Neural crest cell (in vitro differentiated cells): ENCODE measurements at regions not wholly inside any gene's neighbourhood (a gene's known extent, or its start where the extent isn't known, plus 50 kb on each side); places are given as distances from the start of the nearest gene placed in this dataset.
"Not testable (repeated sequence)": the region's sequence is repeated elsewhere in the genome, so short reads cannot be mapped to it uniquely, and the experiment has no call there.

Source experiments
- DNase-seq: peaks from one replicate; pipeline ENCODE4 v3.0.0; 2021; ENCODE audit warnings: low read depth, mixed read lengths, low spot score
- H3K27ac Mint-ChIP-seq: one replicate; pipeline ENCODE4 v1.8.0; 2021; ENCODE audit warnings: mild to moderate bottlenecking, mixed read lengths; ENCODE audit not compliant: unreplicated experiment
- H3K27me3 Mint-ChIP-seq: 2 replicates; pipeline ENCODE4 v1.8.0; 2021; ENCODE audit warnings: low read depth, mild to moderate bottlenecking, mixed read lengths
- H3K36me3 Mint-ChIP-seq: 2 replicates; pipeline ENCODE4 v1.8.0; 2021; ENCODE audit warnings: low read depth, mild to moderate bottlenecking, mixed read lengths
- H3K4me1 Mint-ChIP-seq: 2 replicates; pipeline ENCODE4 v1.8.0; 2021; ENCODE audit warnings: mixed read lengths
- H3K4me3 Mint-ChIP-seq: one replicate; pipeline ENCODE4 v1.8.0; 2021; ENCODE audit warnings: mild to moderate bottlenecking, mixed read lengths
- H3K9me3 Mint-ChIP-seq: 2 replicates; pipeline ENCODE4 v1.8.0; 2021; ENCODE audit warnings: mixed read lengths
- TF ChIP-seq, protein P1 (sequence below): fragments of 200-600 bp; sonication (generic); conservative IDR thresholded peaks from 2 replicates; pipeline ENCODE4 v1.5.0; 2021; ENCODE audit warnings: antibody characterized with exemption, mild to moderate bottlenecking

DNA sequence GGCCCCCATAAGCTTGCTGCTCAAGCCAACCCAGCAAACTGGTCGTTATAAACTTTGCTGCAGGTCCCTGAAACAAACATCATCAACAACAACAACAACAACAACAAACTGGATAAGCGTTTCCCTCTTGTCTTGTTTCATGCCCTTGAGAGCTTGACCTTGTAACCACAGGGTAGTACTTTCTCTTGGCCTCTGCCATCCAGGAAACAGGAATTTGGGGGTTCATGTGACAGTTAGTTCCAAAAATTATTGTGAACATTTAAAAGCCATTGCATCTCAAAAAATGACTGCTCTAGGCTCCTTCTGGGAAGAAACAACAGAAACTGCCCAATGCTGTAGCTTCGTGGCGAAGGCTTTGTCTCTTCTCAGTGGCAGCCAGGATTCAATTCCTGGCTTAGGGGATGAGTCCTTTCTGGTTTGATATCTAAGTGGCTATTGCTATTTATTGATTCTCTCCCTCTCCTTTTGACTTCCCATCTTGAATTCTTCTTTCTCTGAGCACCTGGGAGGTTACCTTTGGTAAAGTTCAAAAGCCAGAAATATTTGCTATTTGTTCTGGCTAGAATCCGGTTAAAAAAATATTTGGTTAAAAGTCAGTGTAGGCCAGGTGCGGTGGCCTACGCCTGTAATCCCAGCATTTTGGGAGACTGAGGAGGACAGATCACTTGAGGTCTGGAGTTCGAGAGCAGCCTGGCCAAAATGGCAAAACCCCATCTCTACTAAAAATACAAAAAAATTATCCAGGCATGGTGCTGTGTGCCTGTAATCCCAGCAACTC is 52.0 kb upstream of the CPM start:
- TF ChIP-seq, protein P1, sequence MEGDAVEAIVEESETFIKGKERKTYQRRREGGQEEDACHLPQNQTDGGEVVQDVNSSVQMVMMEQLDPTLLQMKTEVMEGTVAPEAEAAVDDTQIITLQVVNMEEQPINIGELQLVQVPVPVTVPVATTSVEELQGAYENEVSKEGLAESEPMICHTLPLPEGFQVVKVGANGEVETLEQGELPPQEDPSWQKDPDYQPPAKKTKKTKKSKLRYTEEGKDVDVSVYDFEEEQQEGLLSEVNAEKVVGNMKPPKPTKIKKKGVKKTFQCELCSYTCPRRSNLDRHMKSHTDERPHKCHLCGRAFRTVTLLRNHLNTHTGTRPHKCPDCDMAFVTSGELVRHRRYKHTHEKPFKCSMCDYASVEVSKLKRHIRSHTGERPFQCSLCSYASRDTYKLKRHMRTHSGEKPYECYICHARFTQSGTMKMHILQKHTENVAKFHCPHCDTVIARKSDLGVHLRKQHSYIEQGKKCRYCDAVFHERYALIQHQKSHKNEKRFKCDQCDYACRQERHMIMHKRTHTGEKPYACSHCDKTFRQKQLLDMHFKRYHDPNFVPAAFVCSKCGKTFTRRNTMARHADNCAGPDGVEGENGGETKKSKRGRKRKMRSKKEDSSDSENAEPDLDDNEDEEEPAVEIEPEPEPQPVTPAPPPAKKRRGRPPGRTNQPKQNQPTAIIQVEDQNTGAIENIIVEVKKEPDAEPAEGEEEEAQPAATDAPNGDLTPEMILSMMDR = no peak
- no peaks in the 10 kb centered on the region for H3K27me3 Mint-ChIP-seq
- no peak overlapping the region for H3K27ac Mint-ChIP-seq
- no peak for DNase-seq
- peaks cover 15% of the 10 kb centered on the region for H3K9me3 Mint-ChIP-seq
- H3K36me3 Mint-ChIP-seq = peaks cover 6% of the 10 kb centered on the region
- H3K4me1 Mint-ChIP-seq = no peaks in the 10 kb centered on the region
- no peak overlapping the region for H3K4me3 Mint-ChIP-seq

DNA sequence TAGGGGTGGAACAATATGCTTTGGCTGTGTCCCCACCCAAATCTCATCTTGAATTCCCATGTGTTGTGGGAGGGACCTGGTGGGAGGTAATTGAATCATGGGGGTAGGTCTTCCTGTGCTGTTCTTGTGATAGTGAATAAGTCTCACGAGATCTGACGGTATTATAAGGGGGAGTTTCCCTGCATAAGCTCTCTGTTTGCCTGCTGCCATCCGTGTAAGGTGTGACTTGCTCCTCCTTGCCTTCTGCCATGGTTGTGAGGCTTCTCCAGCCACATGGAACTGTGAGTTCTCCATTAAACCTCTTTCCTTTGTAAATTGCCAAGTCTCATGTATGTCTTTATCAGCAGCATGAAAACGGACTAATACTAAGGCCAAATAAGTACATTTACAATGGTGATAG is 64.6 kb upstream of the CPM start:
- not testable (repeated sequence) for H3K4me3 Mint-ChIP-seq, DNase-seq, H3K4me1 Mint-ChIP-seq, H3K27me3 Mint-ChIP-seq, H3K36me3 Mint-ChIP-seq, H3K27ac Mint-ChIP-seq
- H3K9me3 Mint-ChIP-seq = peaks cover 17% of the 10 kb centered on the region

DNA sequence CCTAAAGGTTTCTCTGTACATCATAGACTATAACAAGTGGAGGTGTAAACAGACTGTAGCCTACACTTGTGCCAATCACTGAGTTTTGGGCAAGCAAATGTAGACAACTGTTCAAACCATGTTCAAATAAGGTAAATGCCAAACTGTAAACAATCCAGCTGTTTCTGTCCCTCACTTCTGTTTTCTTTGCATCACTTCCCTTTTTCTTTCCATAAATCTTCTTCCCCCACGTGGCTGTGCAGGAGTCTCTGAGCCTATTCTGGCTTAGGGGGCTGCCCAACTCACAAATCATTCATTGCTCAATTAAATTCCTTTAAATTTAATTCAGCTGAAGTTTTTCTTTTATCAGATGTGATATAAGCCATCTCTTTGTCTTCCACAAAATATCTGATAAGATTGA is 65.1 kb upstream of the CPM start:
- no peak for DNase-seq
- Mint-ChIP-seq H3K4me3 (no peak overlapping the region), H3K9me3 (peaks cover 17% of the 10 kb centered on the region), H3K27ac (no peak overlapping the region), H3K36me3 (peaks cover 2% of the 10 kb centered on the region), H3K27me3 (no peaks in the 10 kb centered on the region), H3K4me1 (no peaks in the 10 kb centered on the region)
- TF ChIP-seq, protein P1 = no peak

DNA sequence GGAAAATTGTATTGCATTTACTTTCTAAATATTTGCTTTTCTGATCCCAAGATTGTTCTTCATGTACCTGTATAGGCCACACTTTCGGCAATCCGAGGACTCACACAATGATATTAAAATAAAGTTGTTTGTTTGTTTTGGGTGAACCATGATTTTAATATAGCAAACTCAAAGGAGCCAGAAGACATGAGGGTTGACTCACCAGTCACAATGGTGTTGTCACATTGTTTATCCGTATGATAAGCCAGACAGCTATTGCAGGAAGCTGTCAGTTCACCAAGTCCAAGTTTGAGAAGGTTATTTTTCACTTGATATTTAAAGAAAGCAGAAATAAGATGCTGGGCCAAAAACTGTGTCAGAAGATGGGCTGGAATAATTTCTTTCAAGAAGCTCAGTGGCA is 67.1 kb upstream of the CPM start:
- DNase-seq = no peak
- no peak overlapping the region for H3K27ac Mint-ChIP-seq
- TF ChIP-seq, protein P1 = no peak
- no peaks in the 10 kb centered on the region for H3K27me3 Mint-ChIP-seq
- H3K4me3 Mint-ChIP-seq = no peak overlapping the region
- peaks cover under 1% of the 10 kb centered on the region for H3K4me1 Mint-ChIP-seq
- peaks cover 14% of the 10 kb centered on the region for H3K9me3 Mint-ChIP-seq
- H3K36me3 Mint-ChIP-seq = peaks cover 2% of the 10 kb centered on the region

DNA sequence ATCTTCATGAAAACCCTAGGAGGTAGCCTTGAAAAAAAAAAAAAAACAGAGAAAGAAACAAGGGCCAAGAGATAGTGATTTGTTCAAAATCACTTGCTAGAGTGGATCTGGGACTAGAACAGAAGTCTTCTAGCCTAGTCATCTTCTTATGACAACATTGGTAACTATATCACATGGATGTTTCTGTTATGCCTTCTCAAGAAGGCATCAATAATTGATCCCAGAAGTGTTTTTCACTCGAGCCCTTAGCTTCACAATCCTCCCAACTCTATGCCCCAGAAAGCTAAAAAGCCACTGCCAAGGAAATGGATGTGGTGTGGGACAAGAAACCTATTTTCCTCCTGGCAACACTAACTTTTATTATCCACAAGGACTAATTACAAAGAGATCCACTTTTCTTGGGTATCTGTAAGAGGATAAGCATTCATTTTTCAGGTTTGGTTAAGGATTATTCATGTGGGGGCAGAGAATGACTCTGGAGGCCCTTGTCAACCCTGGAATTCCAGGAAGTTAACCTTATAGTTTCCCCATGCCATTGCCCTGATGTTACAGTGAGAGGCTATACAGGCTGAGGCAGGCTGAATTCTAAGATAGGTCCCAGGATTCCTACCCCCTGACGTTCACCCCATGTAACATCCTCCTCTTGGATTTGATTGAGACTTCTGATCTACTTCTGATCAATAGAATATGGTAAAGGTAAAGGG is 67.7 kb upstream of the CPM start:
- TF ChIP-seq, protein P1 = no peak
- Mint-ChIP-seq H3K36me3 (peaks cover 2% of the 10 kb centered on the region), H3K9me3 (peaks cover 14% of the 10 kb centered on the region), H3K27ac (no peak overlapping the region), H3K4me1 (peaks cover 5% of the 10 kb centered on the region), H3K4me3 (no peak overlapping the region), H3K27me3 (peaks cover 4% of the 10 kb centered on the region)
- no peak for DNase-seq

DNA sequence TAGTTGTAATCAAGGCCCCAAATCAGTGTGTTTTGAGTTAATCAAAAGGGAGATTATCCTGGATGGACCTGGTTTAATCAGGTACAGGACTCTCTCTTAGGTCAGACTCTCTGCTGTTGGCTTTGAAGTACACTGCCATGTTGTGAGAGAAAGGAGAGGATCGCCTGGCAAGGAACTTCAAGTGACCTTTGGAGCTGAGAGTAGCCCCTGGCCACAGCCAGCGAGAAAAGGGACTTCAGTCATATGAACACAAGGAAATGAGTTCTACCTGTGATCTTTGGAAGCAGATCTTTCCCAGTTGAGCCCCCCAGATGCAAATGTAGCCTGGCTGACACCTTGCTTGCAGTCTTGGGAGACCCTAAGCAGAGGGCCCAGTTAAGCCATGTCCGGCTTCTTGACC is 68.3 kb upstream of the CPM start:
- TF ChIP-seq, protein P1 = no peak
- Mint-ChIP-seq H3K27me3 (peaks cover 9% of the 10 kb centered on the region), H3K4me3 (no peak overlapping the region), H3K4me1 (peaks cover 5% of the 10 kb centered on the region), H3K9me3 (peaks cover 14% of the 10 kb centered on the region), H3K36me3 (peaks cover 2% of the 10 kb centered on the region), H3K27ac (no peak overlapping the region)
- no peak for DNase-seq
